ENCODE measurements at regions not wholly inside any gene's neighbourhood (a gene's known extent, or its start where the extent isn't known, plus 50 kb on each side); places are given as distances from the start of the nearest gene placed in this dataset.

DNA sequence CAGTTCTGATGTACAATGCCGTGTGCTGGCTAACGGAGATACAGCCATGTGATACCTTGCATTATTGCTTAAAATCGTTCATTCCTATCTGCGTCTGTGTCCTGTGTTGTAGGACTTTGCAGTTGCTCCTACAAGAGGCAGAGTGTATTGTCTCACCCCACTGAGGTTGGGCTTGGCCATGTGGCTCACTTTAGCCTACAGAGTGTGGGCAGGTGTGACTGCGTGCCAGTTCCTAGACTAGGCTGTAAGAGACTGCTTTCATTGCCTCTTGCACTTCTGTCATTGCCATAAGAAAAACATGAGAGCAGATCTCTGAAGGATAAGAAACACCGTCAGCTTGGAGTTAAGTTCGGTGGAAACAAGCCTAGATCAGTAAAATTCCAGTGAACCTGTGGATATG lies 197.7 kb upstream of the CRY1 start:
- ChIA-PET CTCF (no interaction called here), POLR2A (ENCODE audit: low non-redundant PET) (no interaction called here)
- no TSS peak for BruUV-seq (replicated peaks)
- Histone ChIP-seq H3K4me3 (ENCODE audit: low read depth, low read length, poor library complexity, severe bottlenecking) (no peak overlapping the region), H3K36me3 (ENCODE audit: insufficient read depth, low read length, poor library complexity, severe bottlenecking) (no peaks in the 10 kb centered on the region), H3K27ac (ENCODE audit: low read depth, low read length, poor library complexity, severe bottlenecking) (no peak overlapping the region), H3K4me1 (ENCODE audit: insufficient read depth, low read length, poor library complexity, severe bottlenecking) (peaks cover 7% of the 10 kb centered on the region), H3K27me3 (replicated peaks; ENCODE audit: insufficient read depth, low read depth, low read length, poor library complexity) (no peaks in the 10 kb centered on the region), H3K9me3 (ENCODE audit: low read depth, low read length, poor library complexity, severe bottlenecking) (no peaks in the 10 kb centered on the region)
- intact Hi-C loops (cut with micrococcal nuclease; ENCODE audit: unreplicated experiment) = no loop called here
- no peak for DNase-seq (ENCODE audit: low spot score)
- TF ChIP-seq, protein P1, sequence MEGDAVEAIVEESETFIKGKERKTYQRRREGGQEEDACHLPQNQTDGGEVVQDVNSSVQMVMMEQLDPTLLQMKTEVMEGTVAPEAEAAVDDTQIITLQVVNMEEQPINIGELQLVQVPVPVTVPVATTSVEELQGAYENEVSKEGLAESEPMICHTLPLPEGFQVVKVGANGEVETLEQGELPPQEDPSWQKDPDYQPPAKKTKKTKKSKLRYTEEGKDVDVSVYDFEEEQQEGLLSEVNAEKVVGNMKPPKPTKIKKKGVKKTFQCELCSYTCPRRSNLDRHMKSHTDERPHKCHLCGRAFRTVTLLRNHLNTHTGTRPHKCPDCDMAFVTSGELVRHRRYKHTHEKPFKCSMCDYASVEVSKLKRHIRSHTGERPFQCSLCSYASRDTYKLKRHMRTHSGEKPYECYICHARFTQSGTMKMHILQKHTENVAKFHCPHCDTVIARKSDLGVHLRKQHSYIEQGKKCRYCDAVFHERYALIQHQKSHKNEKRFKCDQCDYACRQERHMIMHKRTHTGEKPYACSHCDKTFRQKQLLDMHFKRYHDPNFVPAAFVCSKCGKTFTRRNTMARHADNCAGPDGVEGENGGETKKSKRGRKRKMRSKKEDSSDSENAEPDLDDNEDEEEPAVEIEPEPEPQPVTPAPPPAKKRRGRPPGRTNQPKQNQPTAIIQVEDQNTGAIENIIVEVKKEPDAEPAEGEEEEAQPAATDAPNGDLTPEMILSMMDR (conservative IDR thresholded peaks at IDR 0.05; ENCODE audit: low read depth, low read length) = no peak
- no peak for TF ChIP-seq EZH2 (IDR thresholded peaks at IDR 0.05; ENCODE audit: borderline replicate concordance, low read depth, low read length, poor library complexity, severe bottlenecking)

DNA sequence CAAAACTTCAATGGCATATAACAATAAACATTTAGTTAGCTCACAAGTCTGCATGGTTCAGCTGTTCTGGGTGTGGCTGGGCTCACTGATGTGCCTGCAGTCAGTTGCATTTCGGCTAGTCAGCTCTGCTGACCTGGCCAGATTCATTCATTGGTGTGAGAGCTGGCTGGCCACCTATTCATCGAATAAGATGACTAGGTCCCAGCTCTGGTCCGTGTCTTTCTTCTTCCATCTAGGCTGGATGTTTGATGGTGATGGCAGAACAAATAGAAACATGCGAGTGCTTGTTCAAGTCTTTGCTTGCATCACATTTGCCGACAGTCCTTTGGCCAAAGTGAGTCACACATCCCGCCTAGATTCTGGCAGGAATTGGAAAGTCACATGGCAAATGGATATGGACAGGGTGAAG lies 203.3 kb upstream of the CRY1 start:
- POLR2A ChIA-PET (ENCODE audit: low non-redundant PET) = no interaction called here
- H3K4me1 ChIP-seq (ENCODE audit: insufficient read depth, low read length, poor library complexity, severe bottlenecking) = no peaks in the 10 kb centered on the region
- no peaks in the 10 kb centered on the region for H3K9me3 ChIP-seq (ENCODE audit: low read depth, low read length, poor library complexity, severe bottlenecking)
- DNase-seq (ENCODE audit: low spot score) = no peak
- H3K27ac ChIP-seq (ENCODE audit: low read depth, low read length, poor library complexity, severe bottlenecking) = no peak overlapping the region
- H3K36me3 ChIP-seq (ENCODE audit: insufficient read depth, low read length, poor library complexity, severe bottlenecking) = no peaks in the 10 kb centered on the region
- TF ChIP-seq, protein P1 (conservative IDR thresholded peaks at IDR 0.05; ENCODE audit: low read depth, low read length) = no peak
- TF ChIP-seq EZH2 (IDR thresholded peaks at IDR 0.05; ENCODE audit: borderline replicate concordance, low read depth, low read length, poor library complexity, severe bottlenecking) = no peak
- CTCF ChIA-PET = interaction anchor here (1.0 kb wide), 1 partner anchor 29 kb away, joined by 3 read pairs; no protein-coding TSS in a partner anchor
- intact Hi-C loops (cut with micrococcal nuclease; ENCODE audit: unreplicated experiment) = no loop called here
- H3K4me3 ChIP-seq (ENCODE audit: low read depth, low read length, poor library complexity, severe bottlenecking) = no peak overlapping the region
- BruUV-seq (replicated peaks) = no TSS peak
- no peaks in the 10 kb centered on the region for H3K27me3 ChIP-seq (replicated peaks; ENCODE audit: insufficient read depth, low read depth, low read length, poor library complexity)

- Histone ChIP-seq H3K9me3 (ENCODE audit: low read depth, low read length, poor library complexity, severe bottlenecking) (no peaks in the 10 kb centered on the region), H3K27ac (ENCODE audit: low read depth, low read length, poor library complexity, severe bottlenecking) (no peak overlapping the region), H3K36me3 (ENCODE audit: insufficient read depth, low read length, poor library complexity, severe bottlenecking) (no peaks in the 10 kb centered on the region), H3K4me3 (ENCODE audit: low read depth, low read length, poor library complexity, severe bottlenecking) (no peak overlapping the region), H3K27me3 (replicated peaks; ENCODE audit: insufficient read depth, low read depth, low read length, poor library complexity) (no peaks in the 10 kb centered on the region), H3K4me1 (ENCODE audit: insufficient read depth, low read length, poor library complexity, severe bottlenecking) (no peaks in the 10 kb centered on the region)
- ChIA-PET POLR2A (ENCODE audit: low non-redundant PET) (no interaction called here), CTCF (no interaction called here)
- no peak for TF ChIP-seq EZH2 (IDR thresholded peaks at IDR 0.05; ENCODE audit: borderline replicate concordance, low read depth, low read length, poor library complexity, severe bottlenecking)
- TF ChIP-seq, protein P1 (conservative IDR thresholded peaks at IDR 0.05; ENCODE audit: low read depth, low read length) = no peak
- no peak for DNase-seq (ENCODE audit: low spot score)
- BruUV-seq (replicated peaks) = no TSS peak
- intact Hi-C loops (cut with micrococcal nuclease; ENCODE audit: unreplicated experiment) = no loop called here
These were observed 209.4 kb upstream of the CRY1 start for GRCh38 chr12:107302649-107303341.
